Activated naive CD4-positive, alpha-beta T cell treated with anti-CD3 and anti-CD28 coated beads, Interleukin-2, amount 50 U/mL, for 24 hours (primary cell): ENCODE measurements at regions not wholly inside any gene's neighbourhood (a gene's known extent, or its start where the extent isn't known, plus 50 kb on each side); places are given as distances from the start of the nearest gene placed in this dataset.

Source experiments
- H3K27ac Mint-ChIP-seq: one replicate; pipeline ENCODE4 v1.8.0; 2021; ENCODE audit warnings: mild to moderate bottlenecking, mixed read lengths
- H3K27me3 Mint-ChIP-seq: one replicate; pipeline ENCODE4 v1.8.0; 2021; ENCODE audit warnings: mixed read lengths
- H3K36me3 Mint-ChIP-seq: one replicate; pipeline ENCODE4 v1.8.0; 2021; ENCODE audit warnings: mixed read lengths
- H3K4me1 Mint-ChIP-seq: one replicate; pipeline ENCODE4 v1.8.0; 2021; ENCODE audit warnings: mixed read lengths
- H3K4me3 Mint-ChIP-seq: one replicate; pipeline ENCODE4 v1.8.0; 2021; ENCODE audit warnings: mild to moderate bottlenecking, mixed read lengths
- H3K9me3 Mint-ChIP-seq: one replicate; pipeline ENCODE4 v1.8.0; 2021; ENCODE audit warnings: mixed read lengths

- no peak overlapping the region for H3K27ac Mint-ChIP-seq
- H3K36me3 Mint-ChIP-seq = no peaks in the 10 kb centered on the region
- H3K4me1 Mint-ChIP-seq = no peaks in the 10 kb centered on the region
- no peak overlapping the region for H3K4me3 Mint-ChIP-seq
- H3K9me3 Mint-ChIP-seq = peaks cover 6% of the 10 kb centered on the region
- H3K27me3 Mint-ChIP-seq = peaks cover 9% of the 10 kb centered on the region
Measured at GRCh38 chr2:67286981-67287759, 110.0 kb upstream of the ETAA1 start.

- Mint-ChIP-seq H3K27ac (no peak overlapping the region), H3K36me3 (no peaks in the 10 kb centered on the region), H3K4me1 (no peaks in the 10 kb centered on the region), H3K27me3 (peaks cover 9% of the 10 kb centered on the region), H3K4me3 (no peak overlapping the region), H3K9me3 (peaks cover 6% of the 10 kb centered on the region)
Measured at GRCh38 chr2:67289271-67289670, 107.9 kb upstream of the ETAA1 start.

- no peaks in the 10 kb centered on the region for H3K36me3 Mint-ChIP-seq
- H3K4me3 Mint-ChIP-seq = no peak overlapping the region
- H3K27ac Mint-ChIP-seq = no peak overlapping the region
- H3K9me3 Mint-ChIP-seq = peaks cover 6% of the 10 kb centered on the region
- H3K27me3 Mint-ChIP-seq = peaks cover 9% of the 10 kb centered on the region
- H3K4me1 Mint-ChIP-seq = no peaks in the 10 kb centered on the region
Measured at GRCh38 chr2:67289921-67290371, 107.2 kb upstream of the ETAA1 start.

- no peaks in the 10 kb centered on the region for H3K36me3 Mint-ChIP-seq
- no peak overlapping the region for H3K27ac Mint-ChIP-seq
- H3K9me3 Mint-ChIP-seq = peaks cover 6% of the 10 kb centered on the region
- H3K4me1 Mint-ChIP-seq = no peaks in the 10 kb centered on the region
- no peak overlapping the region for H3K4me3 Mint-ChIP-seq
- H3K27me3 Mint-ChIP-seq = peaks cover 8% of the 10 kb centered on the region
Measured at GRCh38 chr2:67290451-67291290, 106.5 kb upstream of the ETAA1 start.

- Mint-ChIP-seq H3K27ac (no peak overlapping the region), H3K36me3 (no peaks in the 10 kb centered on the region), H3K9me3 (no peaks in the 10 kb centered on the region), H3K4me3 (no peak overlapping the region), H3K4me1 (no peaks in the 10 kb centered on the region), H3K27me3 (peaks cover 2% of the 10 kb centered on the region)
Measured at GRCh38 chr2:67294218-67294617, 102.9 kb upstream of the ETAA1 start.

GRCh38 chr2:67295406-67295805 is 101.7 kb upstream of the ETAA1 start:
- Mint-ChIP-seq H3K27ac (no peak overlapping the region), H3K4me1 (no peaks in the 10 kb centered on the region), H3K36me3 (no peaks in the 10 kb centered on the region), H3K4me3 (no peak overlapping the region), H3K27me3 (peaks cover 2% of the 10 kb centered on the region), H3K9me3 (no peaks in the 10 kb centered on the region)

- Mint-ChIP-seq H3K36me3 (no peaks in the 10 kb centered on the region), H3K27me3 (peaks cover 2% of the 10 kb centered on the region), H3K9me3 (no peaks in the 10 kb centered on the region), H3K27ac (no peak overlapping the region), H3K4me1 (no peaks in the 10 kb centered on the region), H3K4me3 (no peak overlapping the region)
Measured at GRCh38 chr2:67295851-67296250, 101.3 kb upstream of the ETAA1 start.

- H3K27me3 Mint-ChIP-seq = peaks cover 2% of the 10 kb centered on the region
- no peaks in the 10 kb centered on the region for H3K9me3 Mint-ChIP-seq
- H3K27ac Mint-ChIP-seq = no peak overlapping the region
- no peak overlapping the region for H3K4me3 Mint-ChIP-seq
- H3K4me1 Mint-ChIP-seq = no peaks in the 10 kb centered on the region
- no peaks in the 10 kb centered on the region for H3K36me3 Mint-ChIP-seq
Measured at GRCh38 chr2:67304300-67304890, 92.7 kb upstream of the ETAA1 start.

- no peaks in the 10 kb centered on the region for H3K9me3 Mint-ChIP-seq
Measured at GRCh38 chr2:67309281-67309680, 87.9 kb upstream of the ETAA1 start.

GRCh38 chr2:67311536-67311935 is 85.6 kb upstream of the ETAA1 start:
- Mint-ChIP-seq H3K9me3 (no peaks in the 10 kb centered on the region), H3K4me1 (no peaks in the 10 kb centered on the region), H3K27ac (no peak overlapping the region), H3K27me3 (no peaks in the 10 kb centered on the region), H3K36me3 (no peaks in the 10 kb centered on the region), H3K4me3 (no peak overlapping the region)

More at GRCh38 chr2:67309281-67309680, 87.9 kb upstream of the ETAA1 start:
- H3K4me3 Mint-ChIP-seq = no peak overlapping the region
- no peaks in the 10 kb centered on the region for H3K36me3 Mint-ChIP-seq
- H3K4me1 Mint-ChIP-seq = no peaks in the 10 kb centered on the region
- no peak overlapping the region for H3K27ac Mint-ChIP-seq
- H3K27me3 Mint-ChIP-seq = peaks cover 2% of the 10 kb centered on the region

GRCh38 chr2:67312871-67313270 is 84.3 kb upstream of the ETAA1 start:
- Mint-ChIP-seq H3K27ac (no peak overlapping the region), H3K36me3 (no peaks in the 10 kb centered on the region), H3K4me1 (no peaks in the 10 kb centered on the region), H3K4me3 (no peak overlapping the region), H3K27me3 (no peaks in the 10 kb centered on the region), H3K9me3 (no peaks in the 10 kb centered on the region)

- no peaks in the 10 kb centered on the region for H3K4me1 Mint-ChIP-seq
- no peaks in the 10 kb centered on the region for H3K9me3 Mint-ChIP-seq
- no peak overlapping the region for H3K4me3 Mint-ChIP-seq
- H3K36me3 Mint-ChIP-seq = no peaks in the 10 kb centered on the region
- H3K27me3 Mint-ChIP-seq = no peaks in the 10 kb centered on the region
- H3K27ac Mint-ChIP-seq = no peak overlapping the region
Measured at GRCh38 chr2:67313536-67313935, 83.6 kb upstream of the ETAA1 start.

GRCh38 chr2:67318031-67318430 is 79.1 kb upstream of the ETAA1 start:
- no peaks in the 10 kb centered on the region for H3K36me3 Mint-ChIP-seq
- no peak overlapping the region for H3K27ac Mint-ChIP-seq
- no peaks in the 10 kb centered on the region for H3K27me3 Mint-ChIP-seq
- H3K9me3 Mint-ChIP-seq = no peaks in the 10 kb centered on the region
- H3K4me3 Mint-ChIP-seq = no peak overlapping the region
- H3K4me1 Mint-ChIP-seq = no peaks in the 10 kb centered on the region

GRCh38 chr2:67318563-67318962 is 78.6 kb upstream of the ETAA1 start:
- Mint-ChIP-seq H3K36me3 (no peaks in the 10 kb centered on the region), H3K27me3 (no peaks in the 10 kb centered on the region), H3K27ac (no peak overlapping the region), H3K4me1 (no peaks in the 10 kb centered on the region), H3K9me3 (no peaks in the 10 kb centered on the region), H3K4me3 (no peak overlapping the region)

- no peaks in the 10 kb centered on the region for H3K27me3 Mint-ChIP-seq
- no peak overlapping the region for H3K4me3 Mint-ChIP-seq
- no peaks in the 10 kb centered on the region for H3K4me1 Mint-ChIP-seq
- no peaks in the 10 kb centered on the region for H3K36me3 Mint-ChIP-seq
- H3K27ac Mint-ChIP-seq = no peak overlapping the region
- no peaks in the 10 kb centered on the region for H3K9me3 Mint-ChIP-seq
Measured at GRCh38 chr2:67318993-67319481, 78.1 kb upstream of the ETAA1 start.
